Left ventricle myocardium inferior (tissue), 1 donor: ENCODE measurements at regions not wholly inside any gene's neighbourhood (a gene's known extent, or its start where the extent isn't known, plus 50 kb on each side); places are given as distances from the start of the nearest gene placed in this dataset.

ENCODE experiments used
- DNase-seq: peaks from one replicate; pipeline ENCODE4 v3.0.0-alpha.2; 2020
- H3K27ac ChIP-seq: fragments of 200-600 bp; replicated peaks from 2 replicates; pipeline ENCODE4 v1.8.0; 2021
- H3K27me3 ChIP-seq: fragments of 200-600 bp; 2 replicates; pipeline ENCODE4 v1.8.0; 2021; ENCODE audit warnings: low read depth
- H3K36me3 ChIP-seq: fragments of 200-600 bp; 2 replicates; pipeline ENCODE4 v1.8.0; 2021
- H3K4me1 ChIP-seq: fragments of 200-600 bp; 2 replicates; pipeline ENCODE4 v1.8.0; 2021
- H3K4me3 ChIP-seq: fragments of 200-600 bp; 2 replicates; pipeline ENCODE4 v1.8.0; 2021; ENCODE audit warnings: mild to moderate bottlenecking, moderate library complexity
- H3K9me3 ChIP-seq: fragments of 200-600 bp; replicated peaks from 2 replicates; pipeline ENCODE4 v1.8.0; 2021
- CTCF ChIP-seq: fragments of 200-600 bp; IDR thresholded peaks from 2 replicates; pipeline ENCODE4 v1.8.0; 2021; ENCODE audit warnings: antibody characterized with exemption, mild to moderate bottlenecking, borderline replicate concordance
- intact Hi-C: fragments of 100-400 bp; cut with micrococcal nuclease; formaldehyde crosslinking; loops from one replicate; pipeline ENCODE4 v1.11.0; 2022
- donor health status: DM: no; HTN: yes; CAD: no; lungs with severe emphysema.

GRCh38 chr6:115712291-115712961 is 348.3 kb downstream of the FRK start:
- intact Hi-C loops: no loop called here
- Histone ChIP-seq H3K9me3 (no peaks in the 10 kb centered on the region), H3K4me1 (no peaks in the 10 kb centered on the region), H3K4me3 (no peak overlapping the region), H3K27ac (no peak overlapping the region), H3K27me3 (no peaks in the 10 kb centered on the region), H3K36me3 (no peaks in the 10 kb centered on the region)
- DNase-seq: no peak
- TF ChIP-seq CTCF: no peak

GRCh38 chr6:115708850-115709249 is 351.8 kb downstream of the FRK start:
- Histone ChIP-seq H3K27ac (no peak overlapping the region), H3K27me3 (no peaks in the 10 kb centered on the region), H3K4me3 (no peak overlapping the region), H3K36me3 (no peaks in the 10 kb centered on the region), H3K4me1 (no peaks in the 10 kb centered on the region), H3K9me3 (no peaks in the 10 kb centered on the region)
- DNase-seq: no peak
- TF ChIP-seq CTCF: no peak
- intact Hi-C loops: no loop called here

- Histone ChIP-seq H3K27ac (no peak overlapping the region), H3K27me3 (no peaks in the 10 kb centered on the region), H3K4me1 (no peaks in the 10 kb centered on the region), H3K9me3 (peaks cover 17% of the 10 kb centered on the region), H3K4me3 (no peak overlapping the region), H3K36me3 (no peaks in the 10 kb centered on the region)
- TF ChIP-seq CTCF: no peak
- DNase-seq: no peak
- intact Hi-C loops: no loop called here
Observed at GRCh38 chr6:115706981-115707380, 353.7 kb downstream of the FRK start.

GRCh38 chr6:115706324-115706723 is 354.4 kb downstream of the FRK start:
- Histone ChIP-seq H3K4me1 (no peaks in the 10 kb centered on the region), H3K27ac (no peak overlapping the region), H3K27me3 (no peaks in the 10 kb centered on the region), H3K4me3 (no peak overlapping the region), H3K36me3 (no peaks in the 10 kb centered on the region), H3K9me3 (peaks cover 23% of the 10 kb centered on the region)
- intact Hi-C loops: no loop called here
- TF ChIP-seq CTCF: no peak
- DNase-seq: no peak

GRCh38 chr6:115704028-115704427 is 356.7 kb downstream of the FRK start:
- DNase-seq: no peak
- intact Hi-C loops: no loop called here
- H3K9me3 ChIP-seq: peaks cover 34% of the 10 kb centered on the region
- H3K4me3 ChIP-seq: no peak overlapping the region
- no peaks in the 10 kb centered on the region for H3K36me3 ChIP-seq
- no peaks in the 10 kb centered on the region for H3K27me3 ChIP-seq
- TF ChIP-seq CTCF: no peak
- H3K27ac ChIP-seq: no peak overlapping the region
- H3K4me1 ChIP-seq: no peaks in the 10 kb centered on the region
